ENCODE measurements at regions not wholly inside any gene's neighbourhood (a gene's known extent, or its start where the extent isn't known, plus 50 kb on each side); places are given as distances from the start of the nearest gene placed in this dataset.

- TF ChIP-seq CTCF (IDR thresholded peaks at IDR 0.05) (no peak), POLR2A (IDR thresholded peaks at IDR 0.05) (no peak), EP300 (IDR thresholded peaks at IDR 0.05) (no peak)
Observed at GRCh38 chr3:76576201-76576600, 463.7 kb upstream of the ROBO2 start.

All from ovary (tissue), 3 donors.